MM.1S (cell line): ENCODE measurements at regions not wholly inside any gene's neighbourhood (a gene's known extent, or its start where the extent isn't known, plus 50 kb on each side); places are given as distances from the start of the nearest gene placed in this dataset.

ENCODE experiments used
- EZH2 ChIP-seq: fragments of 300-600 bp; sonication (generic); optimal IDR thresholded peaks from 2 replicates; pipeline ENCODE3; 2017; ENCODE audit warnings: low read depth, mild to moderate bottlenecking, antibody characterized with exemption, low read length, mixed read lengths
- TF ChIP-seq, protein P1 (sequence below): fragments of 300-600 bp; sonication (generic); IDR thresholded peaks from 2 replicates; pipeline ENCODE4 v1.5.1; 2016; ENCODE audit warnings: antibody characterized with exemption, low read length, mixed read lengths

DNA sequence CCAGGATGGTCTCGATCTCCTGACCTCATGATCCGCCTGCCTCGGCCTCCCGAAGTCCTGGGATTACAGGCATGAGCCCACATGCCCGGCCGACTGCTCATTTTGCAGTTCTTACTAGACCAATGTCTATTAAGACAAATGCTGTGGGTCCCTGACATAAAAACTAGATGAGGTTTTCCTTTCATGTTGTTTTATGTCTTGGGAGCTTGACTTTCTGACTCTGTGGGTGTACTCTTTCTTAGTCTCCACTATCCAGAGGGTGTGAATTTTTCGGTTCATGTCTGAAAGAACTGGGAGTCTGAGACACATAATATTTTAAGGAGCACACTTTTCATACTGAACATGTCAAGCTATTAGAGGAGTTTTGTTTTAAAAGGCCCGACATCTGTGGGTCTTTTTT lies 744.9 kb upstream of the B3GALT2 start:
- TF ChIP-seq, protein P1, sequence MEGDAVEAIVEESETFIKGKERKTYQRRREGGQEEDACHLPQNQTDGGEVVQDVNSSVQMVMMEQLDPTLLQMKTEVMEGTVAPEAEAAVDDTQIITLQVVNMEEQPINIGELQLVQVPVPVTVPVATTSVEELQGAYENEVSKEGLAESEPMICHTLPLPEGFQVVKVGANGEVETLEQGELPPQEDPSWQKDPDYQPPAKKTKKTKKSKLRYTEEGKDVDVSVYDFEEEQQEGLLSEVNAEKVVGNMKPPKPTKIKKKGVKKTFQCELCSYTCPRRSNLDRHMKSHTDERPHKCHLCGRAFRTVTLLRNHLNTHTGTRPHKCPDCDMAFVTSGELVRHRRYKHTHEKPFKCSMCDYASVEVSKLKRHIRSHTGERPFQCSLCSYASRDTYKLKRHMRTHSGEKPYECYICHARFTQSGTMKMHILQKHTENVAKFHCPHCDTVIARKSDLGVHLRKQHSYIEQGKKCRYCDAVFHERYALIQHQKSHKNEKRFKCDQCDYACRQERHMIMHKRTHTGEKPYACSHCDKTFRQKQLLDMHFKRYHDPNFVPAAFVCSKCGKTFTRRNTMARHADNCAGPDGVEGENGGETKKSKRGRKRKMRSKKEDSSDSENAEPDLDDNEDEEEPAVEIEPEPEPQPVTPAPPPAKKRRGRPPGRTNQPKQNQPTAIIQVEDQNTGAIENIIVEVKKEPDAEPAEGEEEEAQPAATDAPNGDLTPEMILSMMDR = no peak
- no peak for TF ChIP-seq EZH2
